Hepatocyte (in vitro differentiated cells): ENCODE measurements at regions not wholly inside any gene's neighbourhood (a gene's known extent, or its start where the extent isn't known, plus 50 kb on each side); places are given as distances from the start of the nearest gene placed in this dataset.
"Not testable (repeated sequence)": the region's sequence is repeated elsewhere in the genome, so short reads cannot be mapped to it uniquely, and the experiment has no call there.

ENCODE experiments used
- EZH2 ChIP-seq: fragments of 200-600 bp; sonication (generic); IDR thresholded peaks from 2 replicates; pipeline ENCODE4 v1.6.1; 2016; ENCODE audit warnings: antibody characterized with exemption, mild to moderate bottlenecking, borderline replicate concordance
- EZH2phosphoT487 ChIP-seq: fragments of 200-600 bp; sonication (generic); IDR thresholded peaks from one replicate; pipeline ENCODE4 v1.6.1; 2018; ENCODE audit warnings: antibody characterized with exemption, mild to moderate bottlenecking, low read depth, moderate library complexity; ENCODE audit not compliant: unreplicated experiment, severe bottlenecking
- TF ChIP-seq, protein P1 (sequence below): fragments of 200-600 bp; sonication (generic); IDR thresholded peaks from 2 replicates; pipeline ENCODE4 v1.5.1; 2016; ENCODE audit warnings: antibody characterized with exemption, mild to moderate bottlenecking; ENCODE audit not compliant: poor library complexity

DNA sequence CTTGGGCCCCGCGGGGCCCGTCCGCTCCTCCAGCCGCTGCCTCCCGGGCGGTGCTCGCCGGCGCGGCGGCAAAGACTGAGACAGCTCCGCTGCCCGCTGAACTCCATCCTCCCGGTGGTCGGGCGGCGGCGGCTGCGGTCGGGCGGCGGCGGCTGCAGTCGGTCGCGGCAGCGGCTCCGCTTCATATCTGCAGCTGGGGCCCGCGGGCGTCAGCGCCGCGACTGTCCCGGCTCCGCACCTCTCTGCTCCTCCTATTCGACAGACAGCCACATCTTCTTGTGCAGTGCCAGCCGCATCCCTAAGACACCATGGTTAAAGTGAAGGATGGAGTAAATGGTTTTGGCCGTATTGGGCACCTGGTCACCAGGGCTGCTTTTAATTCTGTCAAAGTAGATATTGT lies 212.1 kb upstream of the KCNK2 start:
- TF ChIP-seq, protein P1, sequence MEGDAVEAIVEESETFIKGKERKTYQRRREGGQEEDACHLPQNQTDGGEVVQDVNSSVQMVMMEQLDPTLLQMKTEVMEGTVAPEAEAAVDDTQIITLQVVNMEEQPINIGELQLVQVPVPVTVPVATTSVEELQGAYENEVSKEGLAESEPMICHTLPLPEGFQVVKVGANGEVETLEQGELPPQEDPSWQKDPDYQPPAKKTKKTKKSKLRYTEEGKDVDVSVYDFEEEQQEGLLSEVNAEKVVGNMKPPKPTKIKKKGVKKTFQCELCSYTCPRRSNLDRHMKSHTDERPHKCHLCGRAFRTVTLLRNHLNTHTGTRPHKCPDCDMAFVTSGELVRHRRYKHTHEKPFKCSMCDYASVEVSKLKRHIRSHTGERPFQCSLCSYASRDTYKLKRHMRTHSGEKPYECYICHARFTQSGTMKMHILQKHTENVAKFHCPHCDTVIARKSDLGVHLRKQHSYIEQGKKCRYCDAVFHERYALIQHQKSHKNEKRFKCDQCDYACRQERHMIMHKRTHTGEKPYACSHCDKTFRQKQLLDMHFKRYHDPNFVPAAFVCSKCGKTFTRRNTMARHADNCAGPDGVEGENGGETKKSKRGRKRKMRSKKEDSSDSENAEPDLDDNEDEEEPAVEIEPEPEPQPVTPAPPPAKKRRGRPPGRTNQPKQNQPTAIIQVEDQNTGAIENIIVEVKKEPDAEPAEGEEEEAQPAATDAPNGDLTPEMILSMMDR, result not testable (repeated sequence)
- TF ChIP-seq EZH2, EZH2phosphoT487: not testable (repeated sequence)
